ENCODE measurements at regions not wholly inside any gene's neighbourhood (a gene's known extent, or its start where the extent isn't known, plus 50 kb on each side); places are given as distances from the start of the nearest gene placed in this dataset.

GRCh38 chr6:67811239-67812037 is 823.6 kb upstream of the ADGRB3 start:
- no peak for TF ChIP-seq POLR2AphosphoS5 (IDR thresholded peaks at IDR 0.05; ENCODE audit: low read depth, low read length)
- TF ChIP-seq REST (IDR thresholded peaks at IDR 0.05; ENCODE audit: insufficient read depth in 1 of 2, low read depth in 2 of 2, low read length in 2 of 2) = no peak
